C4-2B (cell line): ENCODE measurements at regions not wholly inside any gene's neighbourhood (a gene's known extent, or its start where the extent isn't known, plus 50 kb on each side); places are given as distances from the start of the nearest gene placed in this dataset.

Source experiments
- H3K27ac ChIP-seq: fragments of 450-650 bp; 2 replicates; pipeline ENCODE4 v1.5.1; 2017
- CTCF ChIP-seq: fragments of 450-650 bp; conservative IDR thresholded peaks from 2 replicates; pipeline ENCODE4 v1.5.1; 2017; ENCODE audit warnings: mild to moderate bottlenecking
- ZFX ChIP-seq: fragments of 450-650 bp; IDR thresholded peaks from 2 replicates; pipeline ENCODE4 v1.6.1; 2017

- TF ChIP-seq CTCF: no peak
- no peak for TF ChIP-seq ZFX
- no peak overlapping the region for H3K27ac ChIP-seq
These were observed 122.5 kb upstream of the ZNF618 start for GRCh38 chr9:113753398-113754119.

DNA sequence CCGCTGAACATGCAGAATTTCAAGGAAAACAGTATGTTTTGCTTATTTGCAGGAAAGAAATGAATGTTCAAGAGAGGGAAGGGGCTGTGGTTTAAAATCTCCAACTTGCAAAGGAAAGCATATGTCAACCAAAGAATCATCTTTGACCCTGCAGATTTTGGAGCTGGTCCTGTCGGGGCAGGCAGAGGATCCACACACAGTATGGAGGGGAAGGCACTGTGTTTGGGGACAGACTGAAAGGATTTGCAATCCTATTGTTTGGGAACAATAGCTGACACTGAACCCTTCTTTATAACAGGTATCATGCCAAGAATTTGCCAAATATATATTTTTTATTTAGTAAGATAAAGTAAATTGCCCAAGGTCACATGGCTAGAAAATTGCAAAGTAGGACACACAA is 121.4 kb upstream of the ZNF618 start:
- TF ChIP-seq ZFX (no peak), CTCF (no peak)
- no peak overlapping the region for H3K27ac ChIP-seq

- no peak overlapping the region for H3K27ac ChIP-seq
- no peak for TF ChIP-seq ZFX
- no peak for TF ChIP-seq CTCF
These were observed 120.7 kb upstream of the ZNF618 start for GRCh38 chr9:113755433-113755832.

GRCh38 chr9:113756476-113757192 is 119.5 kb upstream of the ZNF618 start:
- no peak for TF ChIP-seq ZFX
- TF ChIP-seq CTCF: no peak

GRCh38 chr9:113763429-113763828 is 112.7 kb upstream of the ZNF618 start:
- no peak overlapping the region for H3K27ac ChIP-seq
- no peak for TF ChIP-seq ZFX
- no peak for TF ChIP-seq CTCF

More at GRCh38 chr9:113756476-113757192, 119.5 kb upstream of the ZNF618 start:
- no peak overlapping the region for H3K27ac ChIP-seq

DNA sequence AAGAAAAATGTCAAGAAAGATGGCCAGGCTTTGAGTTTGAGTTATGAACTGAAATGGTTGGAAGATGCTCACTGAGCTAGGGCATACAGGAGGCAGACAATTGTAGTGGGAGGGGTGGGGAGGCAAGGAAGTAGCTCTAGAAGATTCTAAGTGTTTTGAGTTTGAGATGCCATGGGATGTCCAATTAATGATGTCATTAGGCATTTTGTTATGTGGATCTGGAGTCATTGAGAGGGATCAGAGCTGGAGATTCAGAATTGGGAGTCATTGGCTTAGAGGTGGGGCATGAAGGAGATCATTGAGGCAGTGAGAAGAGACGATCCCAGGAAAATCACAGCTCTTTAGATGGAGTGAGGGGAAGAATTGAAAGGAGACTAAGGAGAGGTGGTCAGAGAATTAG is 111.5 kb upstream of the ZNF618 start:
- TF ChIP-seq ZFX: no peak
- TF ChIP-seq CTCF: no peak
- H3K27ac ChIP-seq: no peak overlapping the region

DNA sequence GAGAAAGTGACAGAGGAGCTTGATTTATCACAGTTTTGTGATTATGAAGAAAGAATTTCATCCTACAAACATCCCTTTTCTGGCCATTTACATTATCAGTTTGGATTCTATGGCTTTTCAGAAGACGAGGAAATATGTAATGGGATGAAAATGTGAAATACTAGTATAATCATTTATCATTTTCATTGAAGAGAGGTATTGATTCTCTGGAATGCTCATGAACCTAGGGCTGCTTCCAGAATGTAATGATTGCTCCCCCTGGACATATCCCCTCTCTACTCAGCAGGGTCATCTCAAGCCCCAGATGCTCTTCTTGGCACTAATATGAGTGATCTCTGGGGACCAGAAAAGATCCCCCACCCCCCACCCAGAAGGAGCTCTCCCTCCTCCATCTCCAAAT is 106.7 kb upstream of the ZNF618 start:
- TF ChIP-seq ZFX: no peak
- TF ChIP-seq CTCF: no peak
- H3K27ac ChIP-seq: no peak overlapping the region
